Fibroblast of lung (primary cell): ENCODE measurements at regions not wholly inside any gene's neighbourhood (a gene's known extent, or its start where the extent isn't known, plus 50 kb on each side); places are given as distances from the start of the nearest gene placed in this dataset.

Source experiments
- DNase-seq, 2 donors: peaks; one replicate each; pipeline versions ENCODE4 v3.0.0 to v3.0.0-alpha.2; 2010; ENCODE audit warnings: low read depth in 2 of 2
- H2AFZ ChIP-seq: 2 replicates; pipeline ENCODE4 v1.5.1; 2012; ENCODE audit warnings: low read length, control low read depth, inconsistent platforms
- H3K27ac ChIP-seq: 2 replicates; pipeline ENCODE4 v1.5.1; 2011; ENCODE audit warnings: low read length, control low read depth; ENCODE audit not compliant: insufficient read depth
- H3K27me3 ChIP-seq: 2 replicates; pipeline ENCODE4 v1.5.1; 2011; ENCODE audit warnings: mild to moderate bottlenecking, low read length; ENCODE audit not compliant: control insufficient read depth, insufficient read depth
- H3K36me3 ChIP-seq: 2 replicates; pipeline ENCODE4 v1.5.1; 2011; ENCODE audit warnings: low read length; ENCODE audit not compliant: control insufficient read depth, insufficient read depth
- H3K4me1 ChIP-seq: 2 replicates; pipeline ENCODE4 v1.5.1; 2011; ENCODE audit warnings: low read length; ENCODE audit not compliant: control insufficient read depth, insufficient read depth; ENCODE audit errors: extremely low read depth
- H3K4me2 ChIP-seq: 2 replicates; pipeline ENCODE4 v1.5.1; 2011; ENCODE audit warnings: low read length, control low read depth; ENCODE audit not compliant: insufficient read depth; ENCODE audit errors: extremely low read depth
- H3K4me3 ChIP-seq, 4 experiments: fragments of 200-600 bp in 1 of 4; sonication (generic) in 1 of 4; replicated peaks in 1 of 4; 2 replicates each; pipeline ENCODE4 v1.5.1; 2011 to 2016; ENCODE audit warnings: low read length in 4 of 4, low read depth in 3 of 4, mild to moderate bottlenecking in 3 of 4, control low read depth in 2 of 4, inconsistent platforms in 1 of 4, mixed read lengths in 1 of 4; ENCODE audit not compliant: insufficient read depth in 1 of 4; ENCODE audit errors: control extremely low read depth in 1 of 4
- H3K79me2 ChIP-seq: 2 replicates; pipeline ENCODE4 v1.5.1; 2012; ENCODE audit warnings: mild to moderate bottlenecking, low read length, inconsistent platforms; ENCODE audit not compliant: control insufficient read depth, insufficient read depth
- H3K9ac ChIP-seq: 2 replicates; pipeline ENCODE4 v1.5.1; 2011; ENCODE audit warnings: mild to moderate bottlenecking, low read length, control low read depth; ENCODE audit not compliant: insufficient read depth
- H3K9me3 ChIP-seq: 2 replicates; pipeline ENCODE4 v1.5.1; 2012; ENCODE audit warnings: low read depth, low read length; ENCODE audit not compliant: control insufficient read depth, insufficient read depth
- H4K20me1 ChIP-seq: 2 replicates; pipeline ENCODE4 v1.5.1; 2011; ENCODE audit warnings: low read length; ENCODE audit not compliant: control insufficient read depth, insufficient read depth; ENCODE audit errors: extremely low read depth
- CTCF ChIP-seq, 2 donors: IDR thresholded peaks in 1 of 2; conservative IDR thresholded peaks in 1 of 2; 1 replicate in 1 of 2; 2 replicates in 1 of 2; pipeline ENCODE4 v1.5.1; 2011 to 2012; ENCODE audit warnings: low read length in 2 of 2, control low read depth in 1 of 2, inconsistent platforms in 1 of 2, low read depth in 1 of 2, mild to moderate bottlenecking in 1 of 2
- EZH2 ChIP-seq: IDR thresholded peaks from 2 replicates; pipeline ENCODE4 v1.5.1; 2012; ENCODE audit warnings: low read length, control low read depth, mild to moderate bottlenecking; ENCODE audit errors: missing control alignments

- TF ChIP-seq EZH2 = no peak
- no peak for TF ChIP-seq CTCF (conservative IDR thresholded peaks at IDR 0.05 in 1 of 2, IDR thresholded peaks at IDR 0.05 in 1 of 2; ENCODE audit: low read depth in 1 of 2, low read length in 2 of 2)
Measured at GRCh38 chr1:71267220-71267619, 186.4 kb upstream of the ZRANB2 start.

GRCh38 chr1:71264039-71264438, 183.2 kb upstream of the ZRANB2 start:
- H3K27ac ChIP-seq = no peak overlapping the region
- H3K27me3 ChIP-seq = no peaks in the 10 kb centered on the region
- no peaks in the 10 kb centered on the region for H3K4me1 ChIP-seq
- no peak overlapping the region for H3K9ac ChIP-seq
- no peak for DNase-seq
- no peaks in the 10 kb centered on the region for H4K20me1 ChIP-seq
- TF ChIP-seq CTCF (conservative IDR thresholded peaks at IDR 0.05 in 1 of 2, IDR thresholded peaks at IDR 0.05 in 1 of 2; ENCODE audit: low read depth in 1 of 2, low read length in 2 of 2) = no peak
- no peak for TF ChIP-seq EZH2
- H3K9me3 ChIP-seq = no peaks in the 10 kb centered on the region
- H3K79me2 ChIP-seq = no peaks in the 10 kb centered on the region
- H3K4me2 ChIP-seq = no peak overlapping the region
- no peak overlapping the region for H3K4me3 ChIP-seq
- H2AFZ ChIP-seq = no peak overlapping the region
- no peaks in the 10 kb centered on the region for H3K36me3 ChIP-seq

More at GRCh38 chr1:71267220-71267619, 186.4 kb upstream of the ZRANB2 start:
- no peak overlapping the region for H3K4me2 ChIP-seq
- H3K9me3 ChIP-seq = no peaks in the 10 kb centered on the region
- no peaks in the 10 kb centered on the region for H3K4me1 ChIP-seq
- H2AFZ ChIP-seq = no peak overlapping the region
- no peak overlapping the region for H3K4me3 ChIP-seq
- H3K9ac ChIP-seq = no peak overlapping the region
- no peaks in the 10 kb centered on the region for H3K27me3 ChIP-seq
- no peaks in the 10 kb centered on the region for H4K20me1 ChIP-seq
- H3K27ac ChIP-seq = no peak overlapping the region
- DNase-seq = no peak
- no peaks in the 10 kb centered on the region for H3K36me3 ChIP-seq
- H3K79me2 ChIP-seq = no peaks in the 10 kb centered on the region

- Histone ChIP-seq H4K20me1 (no peaks in the 10 kb centered on the region), H3K27me3 (no peaks in the 10 kb centered on the region), H3K4me2 (no peak overlapping the region), H3K36me3 (no peaks in the 10 kb centered on the region), H3K4me3 (no peak overlapping the region), H3K9me3 (no peaks in the 10 kb centered on the region), H3K4me1 (no peaks in the 10 kb centered on the region), H3K9ac (no peak overlapping the region), H3K79me2 (no peaks in the 10 kb centered on the region), H2AFZ (no peak overlapping the region), H3K27ac (no peak overlapping the region)
- no peak for TF ChIP-seq EZH2
- no peak for TF ChIP-seq CTCF (conservative IDR thresholded peaks at IDR 0.05 in 1 of 2, IDR thresholded peaks at IDR 0.05 in 1 of 2; ENCODE audit: low read depth in 1 of 2, low read length in 2 of 2)
- no peak for DNase-seq
Measured at GRCh38 chr1:71262970-71263369, 182.1 kb upstream of the ZRANB2 start.
